Kidney (tissue), 13 donors: ENCODE measurements at regions not wholly inside any gene's neighbourhood (a gene's known extent, or its start where the extent isn't known, plus 50 kb on each side); places are given as distances from the start of the nearest gene placed in this dataset.

Source experiments
- DNase-seq, 5 donors: peaks; one replicate each; pipeline ENCODE4 v3.0.0-alpha.2; 2013 to 2020
- FAIRE-seq: peaks from 2 replicates; lab custom pipeline; 2012; peaks lifted over from hg19 to GRCh38; lab: Jason Lieb, UNC
- H3K27ac ChIP-seq, 2 donors: one replicate each; pipeline ENCODE4 v1.7.0; 2013; ENCODE audit warnings: low read depth in 2 of 2, low read length in 2 of 2, inconsistent platforms in 1 of 2
- H3K27me3 ChIP-seq: one replicate; pipeline ENCODE4 v1.7.1; 2013; ENCODE audit warnings: low read length, inconsistent platforms; ENCODE audit not compliant: control insufficient read depth, insufficient read depth
- H3K36me3 ChIP-seq, 3 donors: one replicate each; pipeline versions ENCODE4 v1.7.0 to v1.7.1; 2013; ENCODE audit warnings: low read length in 3 of 3, control low read depth in 1 of 3, inconsistent platforms in 1 of 3; ENCODE audit not compliant: insufficient read depth in 3 of 3, control insufficient read depth in 2 of 3
- H3K4me1 ChIP-seq, 3 donors: one replicate each; pipeline versions ENCODE4 v1.7.0 to v1.7.1; 2013; ENCODE audit warnings: low read length in 3 of 3, inconsistent platforms in 1 of 3, low read depth in 1 of 3; ENCODE audit not compliant: control insufficient read depth in 2 of 3, insufficient read depth in 2 of 3
- H3K4me3 ChIP-seq, 3 donors: one replicate each; pipeline versions ENCODE4 v1.7.0 to v1.8.1; 2013; ENCODE audit warnings: low read length in 3 of 3, control low read depth in 1 of 3, inconsistent platforms in 1 of 3
- H3K9ac ChIP-seq, 3 donors: one replicate each; pipeline versions ENCODE4 v1.7.0 to v1.7.1; 2013; ENCODE audit warnings: low read length in 3 of 3, control low read depth in 1 of 3, inconsistent platforms in 1 of 3
- H3K9me3 ChIP-seq, 3 donors: one replicate each; pipeline versions ENCODE4 v1.7.0 to v1.7.1; 2013; ENCODE audit warnings: low read length in 3 of 3, control low read depth in 1 of 3, inconsistent platforms in 1 of 3; ENCODE audit not compliant: control insufficient read depth in 2 of 3, insufficient read depth in 1 of 3
- intact Hi-C: fragments of 100-400 bp; cut with DNase I; formaldehyde crosslinking; loops from one replicate; pipeline ENCODE4 v1.11.1; 2022
- TF ChIP-seq, protein P1 (sequence below): IDR thresholded peaks from 3 replicates; pipeline ENCODE4 v1.5.1; 2012; ENCODE audit warnings: mild to moderate bottlenecking, moderate library complexity, borderline replicate concordance; ENCODE audit not compliant: insufficient read depth; ENCODE audit errors: extremely low read depth
- donor health status: control.
- donor health status: control.
- donor health status: control.
- donor health status: control.
- donor health status: control.
- donor health status: DM: yes; HTN: yes; CAD: no.
- donor health status: Normal renal cell carcinoma (clear cell type).

DNA sequence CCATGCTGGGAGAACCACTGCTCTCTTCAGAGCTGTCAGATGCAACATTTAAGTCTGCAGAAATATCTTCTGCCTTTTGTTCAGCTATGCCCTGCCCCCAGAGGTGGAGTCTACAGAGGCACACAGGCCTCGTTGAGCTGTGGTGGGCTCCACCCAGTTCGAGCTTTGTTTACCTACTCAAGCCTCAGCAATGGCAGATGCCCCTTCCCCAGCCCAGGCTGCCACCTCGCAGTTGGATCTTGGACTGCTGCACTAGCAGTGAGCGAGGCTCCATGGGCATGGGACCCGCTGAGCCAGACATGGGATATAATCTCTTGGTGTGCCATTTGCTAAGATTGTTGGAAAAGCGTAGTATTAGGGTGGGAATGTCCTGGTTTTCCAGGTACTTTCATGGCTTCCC is 229.1 kb upstream of the C11orf87 start:
- Histone ChIP-seq H3K9ac (no peak overlapping the region), H3K4me1 (no peaks in the 10 kb centered on the region), H3K36me3 (no peaks in the 10 kb centered on the region), H3K4me3 (no peak overlapping the region), H3K27ac (no peak overlapping the region), H3K27me3 (no peaks in the 10 kb centered on the region), H3K9me3 (no peaks in the 10 kb centered on the region)
- FAIRE-seq (no peak), DNase-seq (no peak)
- intact Hi-C loops: no loop called here
- TF ChIP-seq, protein P1, sequence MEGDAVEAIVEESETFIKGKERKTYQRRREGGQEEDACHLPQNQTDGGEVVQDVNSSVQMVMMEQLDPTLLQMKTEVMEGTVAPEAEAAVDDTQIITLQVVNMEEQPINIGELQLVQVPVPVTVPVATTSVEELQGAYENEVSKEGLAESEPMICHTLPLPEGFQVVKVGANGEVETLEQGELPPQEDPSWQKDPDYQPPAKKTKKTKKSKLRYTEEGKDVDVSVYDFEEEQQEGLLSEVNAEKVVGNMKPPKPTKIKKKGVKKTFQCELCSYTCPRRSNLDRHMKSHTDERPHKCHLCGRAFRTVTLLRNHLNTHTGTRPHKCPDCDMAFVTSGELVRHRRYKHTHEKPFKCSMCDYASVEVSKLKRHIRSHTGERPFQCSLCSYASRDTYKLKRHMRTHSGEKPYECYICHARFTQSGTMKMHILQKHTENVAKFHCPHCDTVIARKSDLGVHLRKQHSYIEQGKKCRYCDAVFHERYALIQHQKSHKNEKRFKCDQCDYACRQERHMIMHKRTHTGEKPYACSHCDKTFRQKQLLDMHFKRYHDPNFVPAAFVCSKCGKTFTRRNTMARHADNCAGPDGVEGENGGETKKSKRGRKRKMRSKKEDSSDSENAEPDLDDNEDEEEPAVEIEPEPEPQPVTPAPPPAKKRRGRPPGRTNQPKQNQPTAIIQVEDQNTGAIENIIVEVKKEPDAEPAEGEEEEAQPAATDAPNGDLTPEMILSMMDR: no peak

DNA sequence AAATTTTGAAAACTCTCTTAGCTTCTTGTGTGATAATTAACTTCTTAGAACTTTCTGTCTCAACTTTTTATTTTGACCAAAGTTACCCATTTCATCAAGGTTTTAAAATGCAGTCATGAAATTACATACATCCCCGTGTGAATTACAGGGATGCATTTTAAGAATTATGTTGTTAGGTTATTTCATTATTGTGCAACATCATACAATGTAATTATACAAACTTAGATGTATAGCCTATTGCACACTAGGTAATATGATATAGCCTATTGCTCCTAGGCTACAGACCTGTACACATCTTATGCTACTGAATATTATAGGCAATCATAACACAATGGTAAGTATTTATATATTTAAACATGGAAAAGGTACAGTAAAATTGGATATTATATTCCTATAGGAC is 228.1 kb upstream of the C11orf87 start:
- H3K4me3 ChIP-seq: no peak overlapping the region
- no peaks in the 10 kb centered on the region for H3K4me1 ChIP-seq
- no peak overlapping the region for H3K9ac ChIP-seq
- H3K36me3 ChIP-seq: no peaks in the 10 kb centered on the region
- no peaks in the 10 kb centered on the region for H3K9me3 ChIP-seq
- no peak for DNase-seq
- no peak overlapping the region for H3K27ac ChIP-seq
- H3K27me3 ChIP-seq: no peaks in the 10 kb centered on the region
- TF ChIP-seq, protein P1: no peak
- intact Hi-C loops: no loop called here
- FAIRE-seq: no peak

DNA sequence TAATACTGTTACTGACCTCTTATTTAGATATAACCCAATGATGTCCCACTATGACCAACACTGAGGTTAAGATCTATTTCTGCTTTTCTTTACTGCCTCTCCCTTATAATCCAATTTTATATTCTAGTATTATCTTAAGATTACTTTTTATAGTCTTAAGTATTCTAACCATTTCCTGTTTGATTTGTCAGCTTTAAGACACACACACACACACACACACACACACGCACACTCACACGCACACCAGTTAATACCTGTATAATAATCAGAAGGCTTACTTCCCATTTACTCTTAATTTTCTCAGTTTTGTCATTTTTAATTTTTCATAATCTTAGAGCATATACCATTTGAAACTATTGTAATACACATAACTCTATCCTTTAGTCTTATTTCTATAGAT is 226.0 kb upstream of the C11orf87 start:
- H3K4me3 ChIP-seq: no peak overlapping the region
- no peak overlapping the region for H3K9ac ChIP-seq
- TF ChIP-seq, protein P1: no peak
- no peaks in the 10 kb centered on the region for H3K4me1 ChIP-seq
- no peak for DNase-seq
- H3K36me3 ChIP-seq: no peaks in the 10 kb centered on the region
- no peak for FAIRE-seq
- no peak overlapping the region for H3K27ac ChIP-seq
- no peaks in the 10 kb centered on the region for H3K9me3 ChIP-seq
- intact Hi-C loops: no loop called here
- H3K27me3 ChIP-seq: no peaks in the 10 kb centered on the region

DNA sequence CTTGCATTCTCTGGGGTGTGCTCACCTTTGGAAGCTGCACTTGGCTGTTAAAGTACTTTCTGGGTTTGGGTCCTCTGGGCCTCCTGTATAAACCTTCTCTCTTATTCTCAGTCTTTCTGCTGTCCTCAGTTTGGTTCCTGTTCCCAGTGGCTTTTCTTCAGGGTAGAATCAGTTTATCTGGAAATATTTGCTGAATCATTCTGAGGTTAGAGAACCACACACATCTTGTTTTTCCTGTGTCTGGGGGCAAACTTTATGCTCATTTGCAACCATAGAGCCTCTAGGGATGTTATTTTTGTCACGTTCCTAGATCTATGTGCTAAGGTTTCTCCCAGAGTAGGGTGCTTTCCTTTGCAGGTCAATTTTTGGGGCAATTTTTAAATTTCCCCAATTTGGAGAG is 224.3 kb upstream of the C11orf87 start:
- Histone ChIP-seq H3K9me3 (no peaks in the 10 kb centered on the region), H3K27ac (no peak overlapping the region), H3K36me3 (no peaks in the 10 kb centered on the region), H3K4me3 (no peak overlapping the region), H3K27me3 (no peaks in the 10 kb centered on the region), H3K9ac (no peak overlapping the region), H3K4me1 (no peaks in the 10 kb centered on the region)
- DNase-seq (no peak), FAIRE-seq (no peak)
- TF ChIP-seq, protein P1: no peak
- intact Hi-C loops: no loop called here
